Endothelial cell (in vitro differentiated cells): ENCODE measurements at regions not wholly inside any gene's neighbourhood (a gene's known extent, or its start where the extent isn't known, plus 50 kb on each side); places are given as distances from the start of the nearest gene placed in this dataset.

Experiments
- DNase-seq: peaks from one replicate; pipeline ENCODE4 v3.0.0; 2021; ENCODE audit warnings: low spot score
- H3K27ac Mint-ChIP-seq: one replicate; pipeline ENCODE4 v1.8.0; 2021; ENCODE audit warnings: mixed read lengths, inconsistent platforms; ENCODE audit not compliant: unreplicated experiment
- H3K27me3 Mint-ChIP-seq: one replicate; pipeline ENCODE4 v1.8.0; 2021; ENCODE audit warnings: mild to moderate bottlenecking, moderate library complexity, mixed read lengths, inconsistent platforms; ENCODE audit not compliant: unreplicated experiment
- H3K36me3 Mint-ChIP-seq: one replicate; pipeline ENCODE4 v1.8.0; 2021; ENCODE audit warnings: mild to moderate bottlenecking, low read depth, mixed read lengths, inconsistent platforms; ENCODE audit not compliant: unreplicated experiment
- H3K4me1 Mint-ChIP-seq: one replicate; pipeline ENCODE4 v1.8.0; 2021; ENCODE audit warnings: mild to moderate bottlenecking, mixed read lengths, inconsistent platforms; ENCODE audit not compliant: unreplicated experiment
- H3K4me3 Mint-ChIP-seq: one replicate; pipeline ENCODE4 v1.8.0; 2021; ENCODE audit warnings: mild to moderate bottlenecking, mixed read lengths, inconsistent platforms; ENCODE audit not compliant: unreplicated experiment
- H3K9me3 Mint-ChIP-seq: one replicate; pipeline ENCODE4 v1.8.0; 2021; ENCODE audit warnings: mixed read lengths, inconsistent platforms; ENCODE audit not compliant: unreplicated experiment
- TF ChIP-seq, protein P1 (sequence below): fragments of 200-600 bp; sonication (generic); IDR thresholded peaks from one replicate; pipeline ENCODE4 v1.5.0; 2021; ENCODE audit warnings: antibody characterized with exemption; ENCODE audit not compliant: unreplicated experiment

DNA sequence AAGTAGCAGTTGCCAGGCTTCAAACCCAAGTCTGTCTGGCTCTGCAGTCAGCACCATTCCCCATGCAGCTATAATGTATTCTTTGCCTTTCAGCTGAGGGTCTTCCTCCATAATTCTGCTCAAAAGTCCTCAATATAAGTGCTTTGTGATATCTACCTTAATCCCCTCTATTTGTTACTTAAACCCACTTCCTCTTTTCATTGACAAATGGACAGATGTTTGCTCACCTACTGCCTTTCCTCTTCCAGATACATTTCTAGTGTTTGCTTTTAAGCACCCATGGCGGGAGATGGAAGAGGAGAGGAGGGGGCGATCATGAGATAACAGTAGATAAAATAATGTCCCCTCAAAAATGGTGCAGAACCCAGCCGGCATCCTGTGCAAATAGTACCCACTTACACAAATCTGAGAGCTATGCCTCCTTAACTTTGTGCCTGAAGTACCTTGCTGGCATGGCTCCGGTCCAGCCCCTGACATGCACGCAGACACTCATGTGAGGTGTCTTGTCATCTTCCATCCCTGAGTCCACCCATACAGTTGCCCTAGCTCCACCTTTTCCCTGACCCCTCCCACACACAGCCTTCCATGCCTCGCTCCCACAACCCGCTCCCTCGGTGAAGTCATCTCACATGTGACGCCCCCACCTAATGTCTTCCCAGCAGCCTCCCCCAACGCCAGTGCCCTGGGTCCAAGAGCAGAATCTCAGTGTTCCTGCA lies 109.6 kb downstream of the TRIM29 start:
- peaks cover 13% of the 10 kb centered on the region for H3K27me3 Mint-ChIP-seq
- no peaks in the 10 kb centered on the region for H3K9me3 Mint-ChIP-seq
- TF ChIP-seq, protein P1, sequence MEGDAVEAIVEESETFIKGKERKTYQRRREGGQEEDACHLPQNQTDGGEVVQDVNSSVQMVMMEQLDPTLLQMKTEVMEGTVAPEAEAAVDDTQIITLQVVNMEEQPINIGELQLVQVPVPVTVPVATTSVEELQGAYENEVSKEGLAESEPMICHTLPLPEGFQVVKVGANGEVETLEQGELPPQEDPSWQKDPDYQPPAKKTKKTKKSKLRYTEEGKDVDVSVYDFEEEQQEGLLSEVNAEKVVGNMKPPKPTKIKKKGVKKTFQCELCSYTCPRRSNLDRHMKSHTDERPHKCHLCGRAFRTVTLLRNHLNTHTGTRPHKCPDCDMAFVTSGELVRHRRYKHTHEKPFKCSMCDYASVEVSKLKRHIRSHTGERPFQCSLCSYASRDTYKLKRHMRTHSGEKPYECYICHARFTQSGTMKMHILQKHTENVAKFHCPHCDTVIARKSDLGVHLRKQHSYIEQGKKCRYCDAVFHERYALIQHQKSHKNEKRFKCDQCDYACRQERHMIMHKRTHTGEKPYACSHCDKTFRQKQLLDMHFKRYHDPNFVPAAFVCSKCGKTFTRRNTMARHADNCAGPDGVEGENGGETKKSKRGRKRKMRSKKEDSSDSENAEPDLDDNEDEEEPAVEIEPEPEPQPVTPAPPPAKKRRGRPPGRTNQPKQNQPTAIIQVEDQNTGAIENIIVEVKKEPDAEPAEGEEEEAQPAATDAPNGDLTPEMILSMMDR, result no peak
- H3K4me1 Mint-ChIP-seq, result peaks cover 4% of the 10 kb centered on the region
- DNase-seq, result no peak
- H3K36me3 Mint-ChIP-seq, result no peaks in the 10 kb centered on the region
- no peak overlapping the region for H3K4me3 Mint-ChIP-seq
- H3K27ac Mint-ChIP-seq, result no peak overlapping the region

DNA sequence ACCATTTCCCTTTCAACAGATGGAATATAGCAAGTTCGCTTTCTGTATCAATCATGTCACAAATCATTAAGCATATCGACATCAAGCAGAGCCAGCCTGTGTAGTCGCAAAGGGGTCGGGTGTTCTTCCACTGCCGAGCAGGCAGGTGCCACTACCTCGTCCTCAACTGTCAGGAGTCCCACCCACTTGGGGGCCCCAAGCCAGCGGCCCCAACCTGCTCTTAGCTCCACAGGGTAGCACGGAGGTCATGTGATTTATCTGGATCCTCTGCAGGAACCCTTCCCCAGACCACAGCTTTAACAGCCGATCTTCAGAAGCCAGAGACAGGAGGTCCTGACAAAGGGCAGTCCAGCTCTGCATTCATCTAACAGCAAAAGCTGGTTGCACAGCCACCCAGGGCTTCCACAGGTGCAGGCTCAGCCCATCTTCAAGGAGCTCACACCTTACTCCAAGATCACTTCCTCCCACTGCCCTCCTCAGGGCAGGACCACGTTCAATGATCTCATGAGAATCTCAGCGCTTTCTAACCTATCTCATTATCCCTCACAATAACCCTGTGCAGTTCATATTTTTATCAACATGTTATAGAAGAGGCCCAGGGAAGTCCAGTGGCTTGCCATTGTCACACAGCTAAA lies 110.2 kb downstream of the TRIM29 start:
- peaks cover 13% of the 10 kb centered on the region for H3K27me3 Mint-ChIP-seq
- H3K9me3 Mint-ChIP-seq, result no peaks in the 10 kb centered on the region
- no peaks in the 10 kb centered on the region for H3K36me3 Mint-ChIP-seq
- H3K27ac Mint-ChIP-seq, result no peak overlapping the region
- no peak overlapping the region for H3K4me3 Mint-ChIP-seq
- no peak for DNase-seq
- peaks cover 4% of the 10 kb centered on the region for H3K4me1 Mint-ChIP-seq
- TF ChIP-seq, protein P1, result no peak

DNA sequence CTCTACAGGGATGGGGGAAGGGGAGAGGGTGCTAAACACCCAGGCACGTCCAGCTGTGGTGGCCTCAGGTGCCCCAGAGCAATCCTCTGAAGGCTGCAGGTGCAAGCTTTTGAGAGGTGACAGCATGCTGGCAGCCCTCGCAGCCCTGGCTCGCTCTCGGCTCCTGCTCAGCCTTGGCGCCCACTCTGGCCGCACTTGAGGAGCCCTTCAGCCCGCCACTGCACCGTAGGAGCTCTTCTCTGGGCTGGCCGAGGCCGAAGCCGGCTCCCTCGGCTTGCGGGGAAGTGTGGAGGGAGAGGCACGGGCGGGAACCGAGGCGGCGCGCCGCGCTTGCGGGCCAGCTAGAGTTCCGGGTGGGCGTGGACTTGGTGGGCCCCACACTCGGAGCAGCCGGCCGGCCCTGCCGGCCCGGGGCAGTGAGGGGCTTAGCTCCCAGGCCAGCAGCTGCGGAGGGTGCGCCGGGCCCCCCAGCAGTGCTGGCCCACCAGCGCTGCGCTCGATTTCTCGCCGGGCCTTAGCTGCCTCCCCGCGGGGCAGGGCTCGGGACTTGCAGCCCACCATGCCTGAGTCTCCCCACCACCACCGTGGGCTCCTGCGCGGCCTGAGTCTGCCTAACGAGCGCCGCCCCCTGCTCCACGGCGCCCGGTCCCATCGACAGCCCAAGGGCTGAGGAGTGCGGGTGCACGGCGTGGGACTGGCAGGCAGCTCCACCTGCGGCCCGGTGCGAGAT lies 112.1 kb downstream of the TRIM29 start:
- Mint-ChIP-seq H3K4me3 (no peak overlapping the region), H3K36me3 (no peaks in the 10 kb centered on the region), H3K9me3 (no peaks in the 10 kb centered on the region), H3K27me3 (peaks cover 8% of the 10 kb centered on the region), H3K27ac (no peak overlapping the region), H3K4me1 (no peaks in the 10 kb centered on the region)
- no peak for DNase-seq
- TF ChIP-seq, protein P1, result no peak

DNA sequence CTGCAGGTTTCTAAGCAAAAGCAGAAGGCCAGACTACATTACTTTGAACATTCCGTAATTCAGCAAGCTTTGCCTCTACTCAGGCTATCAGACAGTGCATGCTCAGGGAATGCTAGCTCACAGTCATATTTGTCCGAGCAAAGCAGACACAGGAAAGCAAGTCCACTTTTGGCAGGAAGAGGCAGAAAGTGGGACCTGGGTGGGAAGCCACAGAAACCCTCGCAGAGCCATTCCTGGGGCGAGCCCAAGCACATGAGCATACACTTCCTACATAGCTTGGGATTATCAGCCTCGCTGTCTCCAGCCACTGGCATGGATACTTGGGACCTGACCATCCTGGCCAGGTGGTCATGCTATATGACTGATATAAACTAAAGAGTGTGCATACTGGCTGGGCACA lies 113.3 kb downstream of the TRIM29 start:
- no peak for DNase-seq
- no peak overlapping the region for H3K4me3 Mint-ChIP-seq
- peaks cover 6% of the 10 kb centered on the region for H3K27me3 Mint-ChIP-seq
- H3K27ac Mint-ChIP-seq, result no peak overlapping the region
- no peaks in the 10 kb centered on the region for H3K36me3 Mint-ChIP-seq
- H3K9me3 Mint-ChIP-seq, result no peaks in the 10 kb centered on the region
- TF ChIP-seq, protein P1, result no peak
- H3K4me1 Mint-ChIP-seq, result no peaks in the 10 kb centered on the region

DNA sequence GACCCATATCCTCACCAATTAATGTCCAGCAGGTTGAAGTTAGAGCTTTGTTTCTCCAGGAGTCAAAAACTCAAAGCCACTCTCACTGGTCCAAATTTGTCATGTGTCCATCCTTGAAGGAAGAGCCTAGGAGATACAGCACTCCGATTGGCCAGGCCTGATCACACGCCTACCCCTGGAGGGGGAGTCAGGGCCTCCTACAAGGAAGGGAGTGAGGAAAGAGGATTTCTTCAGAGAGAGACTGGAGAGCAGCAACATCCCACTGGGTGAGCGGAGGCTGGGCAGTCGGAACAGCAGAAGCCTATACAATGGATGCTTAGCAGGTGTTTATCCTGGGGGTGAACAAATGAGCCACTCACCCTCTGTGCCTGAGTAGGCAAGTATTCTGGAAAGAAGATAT lies 113.9 kb downstream of the TRIM29 start:
- no peak overlapping the region for H3K27ac Mint-ChIP-seq
- no peaks in the 10 kb centered on the region for H3K36me3 Mint-ChIP-seq
- H3K9me3 Mint-ChIP-seq, result no peaks in the 10 kb centered on the region
- peaks cover 6% of the 10 kb centered on the region for H3K27me3 Mint-ChIP-seq
- no peak overlapping the region for H3K4me3 Mint-ChIP-seq
- no peak for DNase-seq
- no peaks in the 10 kb centered on the region for H3K4me1 Mint-ChIP-seq
- TF ChIP-seq, protein P1, result no peak
